Fibroblast of the aortic adventitia (primary cell): ENCODE measurements at regions not wholly inside any gene's neighbourhood (a gene's known extent, or its start where the extent isn't known, plus 50 kb on each side); places are given as distances from the start of the nearest gene placed in this dataset.

Source experiments
- DNase-seq: peaks from one replicate; pipeline ENCODE4 v3.0.0-alpha.2; 2010; ENCODE audit warnings: low read depth
- H3K4me3 ChIP-seq: 2 replicates; pipeline ENCODE4 v1.5.1; 2011; ENCODE audit warnings: low read depth, mild to moderate bottlenecking, control low read depth, low read length, moderate library complexity
- CTCF ChIP-seq: IDR thresholded peaks from 2 replicates; pipeline ENCODE4 v1.5.1; 2011; ENCODE audit warnings: mild to moderate bottlenecking, low read length, control low read depth, inconsistent platforms; ENCODE audit not compliant: insufficient read depth

GRCh38 chr14:45519766-45520165 lies 266.8 kb upstream of the MIS18BP1 start:
- DNase-seq: no peak
- no peak for TF ChIP-seq CTCF
- H3K4me3 ChIP-seq: no peak overlapping the region

GRCh38 chr14:45492876-45493275 lies 239.9 kb upstream of the MIS18BP1 start:
- H3K4me3 ChIP-seq: no peak overlapping the region
- DNase-seq: no peak
- TF ChIP-seq CTCF: no peak

GRCh38 chr14:45491914-45492313 lies 238.9 kb upstream of the MIS18BP1 start:
- no peak for TF ChIP-seq CTCF

GRCh38 chr14:45486599-45486998 lies 233.6 kb upstream of the MIS18BP1 start:
- no peak for TF ChIP-seq CTCF
- H3K4me3 ChIP-seq: no peak overlapping the region
- DNase-seq: no peak

More at GRCh38 chr14:45491914-45492313, 238.9 kb upstream of the MIS18BP1 start:
- no peak for DNase-seq
- no peak overlapping the region for H3K4me3 ChIP-seq

GRCh38 chr14:45467023-45467422 lies 214.0 kb upstream of the MIS18BP1 start:
- H3K4me3 ChIP-seq: no peak overlapping the region
- TF ChIP-seq CTCF: no peak
- DNase-seq: no peak

- no peak overlapping the region for H3K4me3 ChIP-seq
- no peak for DNase-seq
- TF ChIP-seq CTCF: no peak
These were observed 181.2 kb upstream of the MIS18BP1 start for GRCh38 chr14:45434221-45434620.

- TF ChIP-seq CTCF: peak; percentile 60
- DNase-seq: peak; percentile 49
- no peak overlapping the region for H3K4me3 ChIP-seq
These were observed 173.8 kb upstream of the MIS18BP1 start for GRCh38 chr14:45426685-45427282.
